GM19043 (cell line): ENCODE measurements at regions not wholly inside any gene's neighbourhood (a gene's known extent, or its start where the extent isn't known, plus 50 kb on each side); places are given as distances from the start of the nearest gene placed in this dataset.
"Not testable (repeated sequence)": the region's sequence is repeated elsewhere in the genome, so short reads cannot be mapped to it uniquely, and the experiment has no call there.

Experiments used
- ATAC-seq: cut with Tn5 transposase; IDR thresholded peaks from one replicate; pipeline ENCODE4 v1.9.1; 2021; ENCODE audit warnings: low read depth; ENCODE audit not compliant: unreplicated experiment

- ATAC-seq: not testable (repeated sequence)
These were observed 366.8 kb downstream of the ANAPC1 start for GRCh38 chr2:111517050-111517720.

GRCh38 chr2:111517721-111518053 is 366.3 kb downstream of the ANAPC1 start:
- not testable (repeated sequence) for ATAC-seq

GRCh38 chr2:111519071-111519470 is 364.9 kb downstream of the ANAPC1 start:
- ATAC-seq: no peak

GRCh38 chr2:111522231-111522768 is 361.7 kb downstream of the ANAPC1 start:
- no peak for ATAC-seq

DNA sequence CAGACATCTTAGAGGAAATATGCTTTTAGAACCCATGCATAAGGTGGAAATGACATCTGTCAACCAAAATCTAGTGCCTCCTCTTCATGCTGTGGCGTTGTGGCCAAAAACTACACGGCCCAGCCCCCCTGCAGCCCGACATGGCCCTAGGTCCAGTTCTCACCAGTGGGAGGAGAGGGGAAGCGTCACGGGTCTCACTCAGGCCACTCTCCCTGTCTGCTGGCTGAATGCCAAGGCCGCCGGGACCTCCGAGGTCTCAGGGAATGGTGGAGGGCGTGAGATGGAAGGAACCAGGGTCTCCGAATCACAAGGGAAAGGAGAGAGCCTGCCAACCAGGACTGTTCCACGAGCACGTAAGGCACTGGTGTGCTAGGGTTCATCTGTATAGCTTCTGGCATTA is 361.0 kb downstream of the ANAPC1 start:
- ATAC-seq: no peak

DNA sequence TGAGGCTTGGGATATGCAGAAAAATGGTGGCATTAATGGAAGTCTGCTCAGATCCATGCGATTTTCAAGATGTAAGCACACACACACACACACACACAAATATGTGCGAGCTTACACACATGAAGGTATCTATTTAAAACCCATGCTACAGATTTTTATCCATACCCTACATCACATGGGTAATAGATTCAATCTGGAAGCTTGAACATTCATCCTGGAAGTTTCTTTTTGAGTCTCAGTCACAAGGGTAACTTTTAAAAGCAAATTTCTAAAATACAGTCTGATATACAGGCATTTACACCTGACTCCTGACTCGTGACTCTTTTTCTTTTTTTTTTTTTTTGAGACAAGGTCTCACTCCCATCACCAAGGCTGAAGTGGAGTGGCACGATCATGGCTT is 359.0 kb downstream of the ANAPC1 start:
- ATAC-seq: not testable (repeated sequence)

DNA sequence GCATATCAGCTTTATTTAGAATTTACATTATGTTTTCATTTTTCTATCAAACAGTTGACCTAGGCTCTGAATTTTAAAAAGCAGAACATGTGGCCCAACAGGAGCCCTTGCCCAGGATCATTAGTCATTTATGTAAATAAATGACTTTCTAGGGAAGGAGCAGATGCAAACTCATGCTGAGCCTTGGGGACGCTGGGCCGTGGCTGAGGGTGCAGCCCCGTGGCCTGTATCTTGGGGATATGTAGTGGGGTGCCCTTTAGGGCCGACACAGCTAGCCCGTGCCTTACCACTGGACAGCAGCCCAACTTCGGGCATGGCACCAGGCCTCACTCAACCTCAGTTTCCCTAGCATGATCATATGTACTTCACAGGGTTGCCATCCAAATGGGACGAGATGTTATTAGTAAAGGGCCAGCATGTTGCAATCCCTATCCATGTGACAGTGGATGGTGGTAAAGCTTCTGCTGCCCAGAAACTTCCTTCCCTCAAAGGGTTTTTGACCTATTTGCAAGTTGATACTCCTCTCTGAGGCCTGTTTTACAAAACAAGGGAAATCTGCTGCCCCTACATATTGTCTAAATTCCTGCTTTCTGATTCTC is 357.9 kb downstream of the ANAPC1 start:
- not testable (repeated sequence) for ATAC-seq

DNA sequence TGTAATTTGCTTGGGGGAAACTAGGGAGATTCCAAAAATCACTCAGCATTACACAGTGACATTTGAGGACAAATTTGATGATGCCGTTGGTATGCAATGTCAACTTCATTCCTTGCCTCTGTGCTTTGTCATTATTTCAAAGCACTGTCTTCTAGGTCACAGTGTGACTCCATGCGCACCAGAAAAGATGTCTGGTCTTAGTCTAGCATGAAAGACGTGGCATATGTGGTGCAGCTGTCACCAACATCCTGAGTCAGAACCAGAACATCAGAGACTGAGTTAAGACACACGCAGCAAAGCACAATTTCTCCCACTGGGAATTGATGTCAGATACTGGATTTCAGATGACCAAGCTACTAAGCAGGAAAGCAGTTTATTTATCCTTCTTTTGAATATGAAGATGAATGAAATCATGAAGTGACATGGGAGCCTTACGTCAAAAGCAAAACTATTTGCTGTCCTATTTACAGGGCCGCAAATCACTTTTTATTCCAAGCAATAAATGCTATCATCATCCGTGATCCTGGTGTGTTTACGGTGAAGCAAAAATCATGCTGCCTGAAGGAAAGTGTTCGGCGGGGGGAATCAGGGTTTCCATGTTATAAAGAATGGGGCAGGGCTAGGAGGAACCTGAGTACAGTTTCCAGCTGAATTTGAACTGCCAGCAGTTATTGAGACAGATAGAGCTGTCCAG is 356.1 kb downstream of the ANAPC1 start:
- ATAC-seq: not testable (repeated sequence)

GRCh38 chr2:111529022-111529421 is 355.0 kb downstream of the ANAPC1 start:
- not testable (repeated sequence) for ATAC-seq

DNA sequence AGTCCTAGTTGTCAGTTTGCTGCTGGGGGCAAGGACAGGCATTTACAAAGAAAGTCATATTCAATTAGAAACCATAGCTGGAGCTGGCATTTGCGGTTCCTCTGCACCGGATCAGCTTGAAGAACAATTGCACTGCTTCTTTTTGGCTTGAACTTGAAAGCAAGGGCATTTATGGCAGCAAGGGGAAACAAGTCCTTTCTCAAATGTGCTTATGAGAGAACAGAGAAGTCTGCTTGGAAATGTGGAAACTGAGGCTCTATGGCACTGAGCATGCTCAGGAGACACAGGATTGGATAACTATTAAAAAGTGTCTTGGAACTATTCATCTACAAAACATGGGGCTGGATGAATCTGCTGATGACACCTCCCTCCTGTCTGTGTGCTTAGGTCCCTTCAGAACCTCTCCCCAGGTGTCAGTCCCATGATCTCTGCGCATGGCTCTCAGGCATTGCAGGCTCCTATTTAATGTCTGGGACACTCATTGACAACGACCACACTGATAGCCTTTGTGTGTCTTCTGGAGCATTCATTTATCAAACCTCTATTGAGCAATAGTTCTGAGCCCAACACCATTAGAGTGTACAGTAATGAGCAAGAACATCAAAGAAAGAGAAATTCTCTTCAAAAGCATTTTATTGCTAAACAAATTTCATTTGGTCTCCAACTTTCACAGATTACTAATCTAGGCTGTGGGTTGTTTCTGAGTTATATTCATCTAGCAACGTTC is 353.6 kb downstream of the ANAPC1 start:
- ATAC-seq: not testable (repeated sequence)

GRCh38 chr2:111532682-111533556 is 351.1 kb downstream of the ANAPC1 start:
- not testable (repeated sequence) for ATAC-seq

DNA sequence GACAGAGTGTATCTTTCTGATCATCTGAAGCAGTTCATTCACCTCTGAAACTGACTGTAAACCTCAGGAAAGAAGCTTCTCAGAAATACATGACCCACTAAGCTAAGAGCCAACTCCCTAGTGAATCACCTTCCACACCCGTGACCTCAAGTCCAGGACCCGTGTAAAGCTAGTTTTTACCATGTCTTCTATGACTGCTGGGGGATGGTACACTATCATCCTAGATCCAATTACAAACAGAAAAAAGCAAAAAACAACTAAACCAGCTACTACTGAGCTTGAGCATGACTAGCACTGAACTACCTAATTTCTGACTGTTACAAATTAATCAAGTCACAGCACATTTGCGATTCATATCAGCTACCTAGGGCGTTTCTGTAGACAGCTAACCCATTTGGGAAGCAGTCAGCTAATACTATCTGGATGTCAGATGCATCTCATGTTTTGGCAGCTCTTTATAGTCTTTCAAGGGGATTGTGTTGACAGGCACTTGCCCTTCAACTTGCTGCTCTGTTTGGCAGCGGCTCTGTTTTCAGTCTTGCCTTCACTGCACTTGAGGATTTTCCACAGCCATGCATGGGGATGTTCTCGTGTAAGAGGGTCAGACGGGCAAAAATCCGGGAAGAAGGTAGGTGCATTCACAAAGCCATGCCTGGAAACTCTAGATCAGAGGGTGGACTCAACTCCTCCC is 350.3 kb downstream of the ANAPC1 start:
- ATAC-seq: not testable (repeated sequence)

DNA sequence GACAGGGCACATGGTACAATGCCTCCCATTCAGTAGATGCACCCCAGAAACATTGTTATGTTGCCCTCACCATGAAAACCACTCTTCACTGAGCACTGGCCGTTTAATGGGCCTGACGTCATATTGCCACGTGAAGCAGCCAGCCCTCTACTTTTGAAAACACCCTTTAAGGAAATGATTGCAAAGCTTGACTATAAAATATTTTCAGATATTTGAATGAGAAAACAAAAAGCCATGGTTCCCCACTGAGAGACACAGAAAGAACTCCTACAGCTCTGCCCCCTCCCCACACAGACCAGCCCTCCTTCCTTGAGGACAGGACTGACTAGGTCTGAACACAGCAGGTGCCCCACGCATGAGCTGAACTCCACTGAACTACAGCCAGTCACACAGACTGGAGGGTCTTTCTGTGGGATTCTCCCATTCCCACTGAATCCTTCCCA is 349.1 kb downstream of the ANAPC1 start:
- no peak for ATAC-seq

DNA sequence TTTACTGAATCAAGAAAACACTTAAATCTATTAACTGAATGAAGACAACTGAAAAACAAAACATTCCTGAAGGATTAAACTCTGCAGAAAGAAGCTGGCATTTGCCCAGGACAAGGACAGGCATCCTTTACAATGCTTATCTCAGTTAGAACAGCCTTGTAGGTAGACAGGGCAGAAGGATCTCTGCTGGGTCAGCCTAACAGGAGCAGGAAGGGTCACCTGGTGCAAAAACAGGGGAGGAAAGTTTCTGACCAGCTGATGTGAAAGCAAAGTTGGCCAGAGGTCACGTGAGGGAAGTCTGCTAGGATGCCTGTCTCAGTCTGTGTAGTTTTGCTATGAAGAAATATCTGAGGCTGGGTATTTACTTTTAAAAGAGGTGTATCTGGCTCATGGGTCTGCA is 348.6 kb downstream of the ANAPC1 start:
- no peak for ATAC-seq

DNA sequence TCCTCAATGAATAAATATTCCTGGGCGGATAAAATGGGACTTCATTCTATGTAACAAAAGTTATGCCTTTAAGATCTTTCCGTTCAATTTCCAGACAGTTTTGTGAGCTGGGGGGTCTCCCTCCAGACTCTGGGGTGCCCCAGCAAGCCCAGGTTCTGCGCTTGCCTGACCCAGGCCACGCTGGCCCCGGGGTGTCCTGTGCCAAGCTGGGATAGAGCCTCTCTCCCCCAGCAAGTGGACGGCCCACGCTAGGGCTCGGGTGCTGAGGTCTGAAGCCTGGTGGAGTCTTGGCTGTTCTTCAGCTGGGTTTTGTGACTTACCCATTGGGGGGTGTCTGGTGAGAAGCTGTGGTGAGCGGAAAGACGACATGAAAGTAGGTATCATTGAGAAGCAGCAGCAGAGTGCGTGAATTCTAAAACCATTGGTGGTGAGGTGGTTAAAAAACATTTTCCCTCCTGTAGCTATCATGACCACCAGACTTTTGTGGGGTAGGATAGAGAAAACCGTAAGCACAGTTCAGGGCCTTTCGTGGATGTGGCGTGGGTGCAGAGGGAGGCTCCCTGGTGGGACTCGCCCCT is 346.8 kb downstream of the ANAPC1 start:
- ATAC-seq: no peak

DNA sequence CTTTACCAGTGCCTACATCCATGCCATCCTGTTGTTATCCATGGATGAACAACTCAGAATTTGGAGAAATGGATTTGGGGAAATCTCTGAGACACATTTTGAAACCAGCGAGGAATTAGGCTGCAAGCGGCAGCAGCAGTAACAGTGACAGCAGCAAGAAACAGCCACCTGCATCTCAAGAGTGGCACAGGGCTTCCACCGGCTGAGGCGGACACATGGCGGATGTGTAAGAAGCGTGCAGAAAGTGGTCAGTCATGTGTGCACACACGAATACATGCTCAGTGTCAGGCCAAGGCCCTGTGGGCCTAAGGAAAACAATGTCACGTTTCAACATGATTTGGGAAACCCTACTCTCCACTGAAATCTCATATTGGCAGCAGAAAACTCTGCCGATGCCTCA is 344.0 kb downstream of the ANAPC1 start:
- not testable (repeated sequence) for ATAC-seq

DNA sequence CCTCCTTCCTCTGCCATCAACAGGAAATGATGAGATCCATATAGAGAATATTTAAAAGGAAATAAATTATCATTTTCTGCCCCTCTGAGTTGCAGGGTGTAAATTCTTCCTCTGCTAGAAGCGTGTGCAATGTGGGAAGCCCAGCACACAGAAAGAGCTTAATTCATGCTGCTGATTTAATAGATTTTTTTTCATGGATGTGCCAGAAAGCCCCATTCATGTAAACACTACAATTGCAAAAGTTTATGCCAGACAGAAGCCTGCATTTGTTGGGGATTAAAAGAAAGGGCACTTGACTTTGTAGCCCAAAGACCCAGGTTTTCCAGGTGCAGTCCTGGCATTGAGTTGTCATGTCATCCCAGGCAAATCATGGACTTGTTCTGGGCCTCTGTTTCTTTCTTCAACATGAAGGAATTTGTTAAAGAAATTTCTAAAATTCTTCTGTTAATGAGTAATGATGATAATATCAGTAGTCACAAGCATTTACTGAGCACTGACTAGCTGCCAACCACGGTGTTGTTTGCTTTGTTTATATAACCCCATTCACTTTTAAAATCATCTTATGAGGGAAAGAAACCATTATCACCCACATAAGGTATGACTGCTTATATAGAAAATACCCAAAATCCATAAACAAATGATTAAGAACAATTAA is 341.7 kb downstream of the ANAPC1 start:
- ATAC-seq: not testable (repeated sequence)

GRCh38 chr2:111544006-111544405 is 340.0 kb downstream of the ANAPC1 start:
- ATAC-seq: not testable (repeated sequence)
